AG04449 (cell line): ENCODE measurements at regions not wholly inside any gene's neighbourhood (a gene's known extent, or its start where the extent isn't known, plus 50 kb on each side); places are given as distances from the start of the nearest gene placed in this dataset.

Experiments
- CTCF ChIA-PET: fragments of 350-600 bp; formaldehyde crosslinking; extraction: SDS; loops from one replicate; lab custom pipeline; 2021; ENCODE audit warnings: antibody characterized with exemption; lab: Yijun Ruan, JAX
- POLR2A ChIA-PET: fragments of 400-600, 350-600 bp; formaldehyde crosslinking; extraction: SDS; loops from one replicate; lab custom pipeline; 2020; ENCODE audit warnings: antibody characterized with exemption, inconsistent platforms; lab: Yijun Ruan, JAX
- DNase-seq: peaks from one replicate; pipeline ENCODE4 v3.0.0-alpha.2; 2010; ENCODE audit warnings: low read depth, low spot score
- H3K4me3 ChIP-seq: 2 replicates; pipeline ENCODE4 v1.5.1; 2011; ENCODE audit warnings: low read depth, mild to moderate bottlenecking, control low read depth, low read length
- TF ChIP-seq, protein P1 (sequence below): IDR thresholded peaks from one replicate; pipeline ENCODE4 v1.5.1; 2011; ENCODE audit warnings: mild to moderate bottlenecking, moderate library complexity, low read length, control low read depth, inconsistent platforms; ENCODE audit not compliant: insufficient read depth; ENCODE audit errors: missing control alignments

DNA sequence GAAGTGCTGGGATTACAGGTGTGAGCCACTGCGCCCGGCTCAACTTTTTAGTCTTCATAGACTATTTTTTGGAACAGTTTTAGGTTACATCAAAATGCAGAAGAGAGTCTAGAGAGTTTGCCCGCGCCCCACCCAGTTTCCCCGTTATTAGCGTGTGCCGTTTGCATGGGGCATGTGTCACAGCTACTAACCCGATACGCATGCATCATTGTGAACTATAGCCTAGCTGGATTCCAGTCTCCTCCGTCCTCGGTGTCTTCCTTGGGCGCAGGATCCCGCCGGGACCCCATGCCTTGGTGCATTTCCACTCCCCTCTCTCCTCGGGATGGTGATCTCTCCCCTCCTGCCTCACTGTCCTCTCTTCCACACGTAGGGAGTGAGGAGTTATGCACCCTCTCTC, 85.5 kb upstream of the ADRA2C start:
- ChIA-PET POLR2A (no interaction called here), CTCF (no interaction called here)
- no peak overlapping the region for H3K4me3 ChIP-seq
- DNase-seq: no peak
- TF ChIP-seq, protein P1, sequence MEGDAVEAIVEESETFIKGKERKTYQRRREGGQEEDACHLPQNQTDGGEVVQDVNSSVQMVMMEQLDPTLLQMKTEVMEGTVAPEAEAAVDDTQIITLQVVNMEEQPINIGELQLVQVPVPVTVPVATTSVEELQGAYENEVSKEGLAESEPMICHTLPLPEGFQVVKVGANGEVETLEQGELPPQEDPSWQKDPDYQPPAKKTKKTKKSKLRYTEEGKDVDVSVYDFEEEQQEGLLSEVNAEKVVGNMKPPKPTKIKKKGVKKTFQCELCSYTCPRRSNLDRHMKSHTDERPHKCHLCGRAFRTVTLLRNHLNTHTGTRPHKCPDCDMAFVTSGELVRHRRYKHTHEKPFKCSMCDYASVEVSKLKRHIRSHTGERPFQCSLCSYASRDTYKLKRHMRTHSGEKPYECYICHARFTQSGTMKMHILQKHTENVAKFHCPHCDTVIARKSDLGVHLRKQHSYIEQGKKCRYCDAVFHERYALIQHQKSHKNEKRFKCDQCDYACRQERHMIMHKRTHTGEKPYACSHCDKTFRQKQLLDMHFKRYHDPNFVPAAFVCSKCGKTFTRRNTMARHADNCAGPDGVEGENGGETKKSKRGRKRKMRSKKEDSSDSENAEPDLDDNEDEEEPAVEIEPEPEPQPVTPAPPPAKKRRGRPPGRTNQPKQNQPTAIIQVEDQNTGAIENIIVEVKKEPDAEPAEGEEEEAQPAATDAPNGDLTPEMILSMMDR: no peak

DNA sequence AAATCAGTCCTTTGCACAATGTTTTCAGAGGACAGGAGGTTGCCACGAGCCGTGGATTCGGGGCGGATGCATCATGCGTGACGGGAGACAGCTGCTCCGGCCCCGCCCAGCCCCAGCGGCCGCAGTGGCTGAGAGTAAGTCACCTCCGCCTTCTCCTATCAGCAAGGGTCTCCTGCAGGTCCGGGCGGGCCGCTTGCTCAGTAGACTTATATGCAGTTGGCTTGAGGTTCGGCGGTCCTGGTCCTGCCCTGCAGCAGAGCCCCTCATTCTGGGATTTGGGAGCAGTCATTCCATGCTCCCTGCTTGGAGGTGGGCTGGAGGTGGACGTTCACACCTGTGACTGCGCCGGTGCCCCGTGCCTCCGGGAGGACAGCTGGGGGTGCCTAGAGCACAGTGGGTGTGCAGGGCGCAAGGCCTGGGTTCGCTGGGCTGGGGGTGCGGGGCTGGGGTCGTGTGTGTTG, 86.3 kb upstream of the ADRA2C start:
- ChIA-PET CTCF (no interaction called here), POLR2A (no interaction called here)
- no peak for DNase-seq
- no peak overlapping the region for H3K4me3 ChIP-seq
- TF ChIP-seq, protein P1: no peak

DNA sequence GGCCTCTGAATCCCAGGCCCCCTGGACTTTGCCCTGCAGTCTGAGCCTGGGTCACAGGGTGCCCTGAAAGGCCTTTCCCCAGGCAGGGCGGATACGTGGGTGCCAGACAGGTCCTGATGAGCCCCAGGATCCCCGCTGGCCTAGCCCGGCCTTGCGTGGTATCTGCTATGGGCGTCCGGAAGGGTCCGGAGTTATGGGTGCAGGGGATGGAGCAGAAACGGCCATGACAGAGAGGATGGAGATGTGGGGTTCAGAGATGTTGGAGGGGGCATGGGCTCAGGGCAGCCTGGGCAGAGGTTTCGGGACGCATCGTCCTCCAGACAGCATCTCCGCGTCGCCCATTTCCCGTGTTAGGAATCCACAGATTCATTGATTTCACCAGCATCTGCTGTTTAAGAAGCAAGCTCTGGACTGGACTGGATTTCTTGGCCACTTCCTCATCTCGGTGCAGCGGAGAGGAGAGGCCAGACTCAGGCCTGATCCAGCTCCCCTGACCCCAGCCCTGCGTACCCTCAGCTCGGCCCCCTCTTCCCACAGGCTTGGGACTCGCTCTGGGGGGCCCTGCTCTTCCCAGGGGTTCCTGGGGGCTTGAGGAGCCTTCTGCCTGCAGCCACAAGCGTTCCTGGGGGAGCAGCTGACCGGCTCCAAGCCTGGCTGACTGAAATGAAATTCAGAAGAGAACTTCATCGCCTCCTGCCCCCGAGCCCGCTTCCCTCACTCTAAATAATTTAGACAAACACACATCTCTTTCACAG, 86.9 kb upstream of the ADRA2C start:
- POLR2A ChIA-PET: no interaction called here
- no peak for DNase-seq
- H3K4me3 ChIP-seq: no peak overlapping the region
- TF ChIP-seq, protein P1: no peak
- CTCF ChIA-PET: no interaction called here

DNA sequence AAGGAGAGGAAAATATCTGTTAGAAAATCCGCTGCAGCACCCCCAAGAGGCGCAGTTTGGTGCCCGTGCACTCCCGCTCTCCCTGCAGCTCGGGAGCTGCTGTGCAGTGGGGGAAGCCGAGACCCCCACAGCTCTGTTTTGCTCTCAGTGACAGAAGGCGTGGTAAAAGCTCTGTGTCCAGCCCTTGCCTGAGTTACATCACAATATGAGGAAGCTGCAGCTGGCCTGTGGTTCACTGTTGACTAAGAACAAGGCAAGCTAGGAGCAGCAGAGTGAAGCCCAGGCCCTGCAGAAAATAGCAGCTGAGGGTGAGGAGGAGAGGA, 88.5 kb upstream of the ADRA2C start:
- POLR2A ChIA-PET: no interaction called here
- TF ChIP-seq, protein P1: no peak
- CTCF ChIA-PET: no interaction called here
- H3K4me3 ChIP-seq: no peak overlapping the region
- DNase-seq: no peak

DNA sequence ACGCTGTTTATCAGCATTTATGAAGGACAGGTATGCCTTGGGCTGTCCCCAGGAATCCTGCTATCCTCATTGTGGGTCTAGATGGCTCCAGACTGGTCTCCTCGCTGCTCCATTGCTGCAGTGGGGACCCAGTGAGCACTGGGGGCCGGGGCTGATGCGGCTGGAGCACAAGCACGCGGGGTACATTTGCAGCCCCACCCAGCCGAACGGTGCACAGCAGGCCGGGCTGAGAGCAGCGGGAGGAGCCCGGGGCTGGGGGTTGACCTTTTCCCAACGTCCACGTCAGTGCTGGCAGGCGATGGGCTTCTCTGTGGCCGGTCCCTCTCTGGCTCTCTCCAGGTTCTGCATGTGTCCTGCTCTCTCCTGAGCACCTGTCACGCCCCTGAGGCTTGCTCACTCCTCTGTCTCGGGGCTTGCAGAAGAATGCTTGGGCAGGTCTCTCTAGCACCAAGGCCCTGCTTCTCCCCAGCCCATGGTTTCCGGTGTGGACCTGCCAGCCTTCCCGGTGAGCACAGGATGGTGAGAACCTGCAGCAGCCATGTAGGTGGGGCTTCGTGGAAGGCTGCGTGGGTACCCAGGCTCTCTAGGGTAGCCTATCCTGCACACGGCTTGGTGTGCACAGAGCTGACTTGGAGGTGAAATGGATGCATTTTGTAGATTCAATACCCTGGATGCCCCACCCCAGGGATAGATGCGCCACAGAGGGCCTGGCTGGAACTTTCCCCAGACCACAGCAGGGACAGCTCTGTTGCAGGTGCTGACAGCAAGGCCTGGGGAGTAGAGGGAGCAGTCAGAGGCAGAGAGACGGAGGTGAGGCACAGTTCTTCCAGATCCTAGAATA, 89.1 kb upstream of the ADRA2C start:
- no peak overlapping the region for H3K4me3 ChIP-seq
- ChIA-PET CTCF (no interaction called here), POLR2A (no interaction called here)
- TF ChIP-seq, protein P1: no peak
- no peak for DNase-seq

DNA sequence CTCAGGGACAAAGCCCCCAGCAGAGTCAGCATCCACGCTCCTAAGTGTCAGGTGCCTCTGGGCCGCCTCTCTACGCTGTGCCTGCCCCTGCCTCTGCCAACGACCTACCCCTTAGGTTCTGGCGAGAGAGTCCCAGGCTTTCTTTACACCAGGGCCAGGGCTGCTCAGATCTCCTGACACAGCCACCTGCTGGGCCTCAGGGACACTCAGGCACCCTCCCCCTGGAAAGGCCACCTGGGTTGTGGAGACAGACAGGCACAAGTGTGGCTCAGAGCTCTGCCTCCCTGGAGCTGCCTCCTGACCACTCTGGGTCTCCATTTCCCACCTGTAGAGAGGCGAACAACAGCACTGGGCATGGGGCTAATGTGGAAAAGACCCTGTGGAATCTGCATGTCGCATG, 90.0 kb upstream of the ADRA2C start:
- CTCF ChIA-PET: no interaction called here

More for the DNA sequence above, 90.0 kb upstream of the ADRA2C start:
- TF ChIP-seq, protein P1: no peak
- H3K4me3 ChIP-seq: no peak overlapping the region
- POLR2A ChIA-PET: no interaction called here
- DNase-seq: no peak
